HEK293 (cell line): ENCODE measurements at regions not wholly inside any gene's neighbourhood (a gene's known extent, or its start where the extent isn't known, plus 50 kb on each side); places are given as distances from the start of the nearest gene placed in this dataset.

ENCODE experiments used
- CTCF ChIA-PET: fragments of 350-600 bp; formaldehyde crosslinking; extraction: SDS; loops from one replicate; lab custom pipeline; 2021; ENCODE audit warnings: antibody characterized with exemption; lab: Yijun Ruan, JAX
- POLR2A ChIA-PET: fragments of 300-600 bp; formaldehyde crosslinking; extraction: SDS; loops from one replicate; lab custom pipeline; 2020; ENCODE audit warnings: antibody characterized with exemption, inconsistent platforms; lab: Yijun Ruan, JAX
- H3K27ac ChIP-seq: fragments of 200-500 bp; sonication (Bioruptor generic); 2 replicates; pipeline ENCODE4 v1.5.1; 2014; ENCODE audit warnings: low read depth, low read length, control low read depth, inconsistent platforms; ENCODE audit errors: extremely low read depth
- H3K36me3 ChIP-seq, 2 experiments: fragments of 200-500 bp in 1 of 2; sonication (Bioruptor generic) in 1 of 2; 1 replicate in 1 of 2; 2 replicates in 1 of 2; pipeline ENCODE4 v1.5.1; 2014 to 2017; ENCODE audit warnings: inconsistent platforms in 2 of 2, low read length in 2 of 2; ENCODE audit not compliant: control insufficient read depth in 2 of 2, insufficient read depth in 1 of 2
- H3K4me1 ChIP-seq: fragments of 200-500 bp; sonication (Bioruptor generic); 2 replicates; pipeline ENCODE4 v1.5.1; 2014; ENCODE audit warnings: mild to moderate bottlenecking, low read length, inconsistent platforms; ENCODE audit not compliant: control insufficient read depth, insufficient read depth
- H3K4me3 ChIP-seq: 2 replicates; pipeline ENCODE4 v1.5.1; 2011; ENCODE audit warnings: low read depth, mild to moderate bottlenecking, control low read depth, low read length, moderate library complexity
- H3K9me3 ChIP-seq: fragments of 200-500 bp; sonication (Bioruptor generic); 2 replicates; pipeline ENCODE4 v1.5.1; 2014; ENCODE audit warnings: low read depth, low read length, inconsistent platforms; ENCODE audit not compliant: control insufficient read depth, insufficient read depth
- ELK4 ChIP-seq: IDR thresholded peaks from 2 replicates; pipeline ENCODE4 v1.6.1; 2011; ENCODE audit warnings: mild to moderate bottlenecking, low read depth, low read length, borderline replicate concordance
- GLI4 ChIP-seq: fragments of 450-650 bp; formaldehyde crosslinking; IDR thresholded peaks from 2 replicates; pipeline ENCODE4 v1.5.1; 2016; ENCODE audit warnings: missing biosample characterization, missing genetic modification characterization
- MZF1 ChIP-seq: fragments of 450-650 bp; formaldehyde crosslinking; IDR thresholded peaks from 2 replicates; pipeline ENCODE4 v1.5.1; 2017; ENCODE audit warnings: missing biosample characterization, missing genetic modification characterization, borderline replicate concordance
- OVOL3 ChIP-seq: fragments of 450-650 bp; formaldehyde crosslinking; IDR thresholded peaks from 2 replicates; pipeline ENCODE4 v1.5.1; 2016; ENCODE audit warnings: missing biosample characterization, missing genetic modification characterization
- PRDM1 ChIP-seq: fragments of 450-650 bp; formaldehyde crosslinking; IDR thresholded peaks from 2 replicates; pipeline ENCODE4; 2016; ENCODE audit warnings: missing biosample characterization, missing genetic modification characterization
- SALL2 ChIP-seq: fragments of 450-650 bp; formaldehyde crosslinking; IDR thresholded peaks from 2 replicates; pipeline ENCODE4 v1.5.0; 2017; ENCODE audit warnings: missing biosample characterization, mild to moderate bottlenecking, missing genetic modification characterization, borderline replicate concordance
- SETDB1 ChIP-seq: IDR thresholded peaks from one replicate; pipeline ENCODE4 v1.6.1; 2017; ENCODE audit warnings: mild to moderate bottlenecking, low read length, moderate library complexity, mixed read lengths; ENCODE audit not compliant: insufficient read length
- ZBTB44 ChIP-seq: fragments of 450-650 bp; IDR thresholded peaks from 2 replicates; pipeline ENCODE4 v1.5.1; 2018; ENCODE audit warnings: missing biosample characterization, mild to moderate bottlenecking, missing genetic modification characterization
- ZFHX2 ChIP-seq: fragments of 450-650 bp; formaldehyde crosslinking; conservative IDR thresholded peaks from 2 replicates; pipeline ENCODE4 v1.5.1; 2016; ENCODE audit warnings: missing biosample characterization, missing genetic modification characterization
- ZIC2 ChIP-seq: fragments of 450-650 bp; formaldehyde crosslinking; IDR thresholded peaks from 2 replicates; pipeline ENCODE4 v1.5.1; 2016; ENCODE audit warnings: missing biosample characterization, missing genetic modification characterization
- ZNF112 ChIP-seq: fragments of 450-650 bp; formaldehyde crosslinking; IDR thresholded peaks from 2 replicates; pipeline ENCODE4 v1.5.0; 2017; ENCODE audit warnings: missing biosample characterization, missing genetic modification characterization
- ZNF114 ChIP-seq: fragments of 450-650 bp; formaldehyde crosslinking; IDR thresholded peaks from 2 replicates; pipeline ENCODE4 v1.5.0; 2017; ENCODE audit warnings: missing biosample characterization, missing genetic modification characterization
- ZNF132 ChIP-seq: fragments of 450-650 bp; formaldehyde crosslinking; IDR thresholded peaks from 2 replicates; pipeline ENCODE4 v1.5.1; 2017; ENCODE audit warnings: missing biosample characterization, missing genetic modification characterization, borderline replicate concordance
- ZNF16 ChIP-seq: fragments of 450-650 bp; formaldehyde crosslinking; IDR thresholded peaks from 2 replicates; pipeline ENCODE4 v1.5.1; 2016; ENCODE audit warnings: low read depth, missing biosample characterization, missing genetic modification characterization
- ZNF24 ChIP-seq: fragments of 450-650 bp; formaldehyde crosslinking; IDR thresholded peaks from 2 replicates; pipeline ENCODE4 v1.5.1; 2016; ENCODE audit warnings: missing biosample characterization, missing genetic modification characterization
- ZNF350 ChIP-seq: fragments of 450-650 bp; formaldehyde crosslinking; IDR thresholded peaks from 2 replicates; pipeline ENCODE4 v1.5.0; 2017; ENCODE audit warnings: missing biosample characterization, mild to moderate bottlenecking, missing genetic modification characterization
- ZNF416 ChIP-seq: fragments of 450-650 bp; formaldehyde crosslinking; IDR thresholded peaks from 2 replicates; pipeline ENCODE4 v1.5.1; 2016; ENCODE audit warnings: missing biosample characterization, missing genetic modification characterization
- ZNF473 ChIP-seq: fragments of 450-650 bp; formaldehyde crosslinking; IDR thresholded peaks from 2 replicates; pipeline ENCODE4 v1.5.1; 2017; ENCODE audit warnings: missing biosample characterization, missing genetic modification characterization
- ZNF549 ChIP-seq: fragments of 450-650 bp; IDR thresholded peaks from 2 replicates; pipeline ENCODE4 v1.5.1; 2018; ENCODE audit warnings: missing biosample characterization, missing genetic modification characterization, mild to moderate bottlenecking, inconsistent platforms, moderate library complexity
- ZNF558 ChIP-seq: fragments of 450-650 bp; formaldehyde crosslinking; IDR thresholded peaks from 2 replicates; pipeline ENCODE4 v1.5.1; 2016; ENCODE audit warnings: missing biosample characterization, missing genetic modification characterization
- ZNF76 ChIP-seq: fragments of 450-650 bp; formaldehyde crosslinking; IDR thresholded peaks from 2 replicates; pipeline ENCODE4; 2016; ENCODE audit warnings: low read depth, missing biosample characterization, missing genetic modification characterization, borderline replicate concordance
- ZNF785 ChIP-seq: fragments of 450-650 bp; formaldehyde crosslinking; IDR thresholded peaks from 2 replicates; pipeline ENCODE4 v1.5.1; 2016; ENCODE audit warnings: missing biosample characterization, missing genetic modification characterization
- ZNF837 ChIP-seq: fragments of 450-650 bp; formaldehyde crosslinking; IDR thresholded peaks from 2 replicates; pipeline ENCODE4 v1.5.1; 2016; ENCODE audit warnings: missing biosample characterization, missing genetic modification characterization
- ZNF843 ChIP-seq: fragments of 450-650 bp; formaldehyde crosslinking; IDR thresholded peaks from 2 replicates; pipeline ENCODE4 v1.5.1; 2016; ENCODE audit warnings: missing biosample characterization, missing genetic modification characterization
- ZSCAN16 ChIP-seq: fragments of 450-650 bp; formaldehyde crosslinking; IDR thresholded peaks from 2 replicates; pipeline ENCODE4 v1.5.1; 2016; ENCODE audit warnings: missing biosample characterization, missing genetic modification characterization
- TF ChIP-seq, protein P1 (sequence below): fragments of 450-650 bp; formaldehyde crosslinking; IDR thresholded peaks from 2 replicates; pipeline ENCODE4 v1.5.1; 2017; ENCODE audit warnings: missing biosample characterization, missing genetic modification characterization

DNA sequence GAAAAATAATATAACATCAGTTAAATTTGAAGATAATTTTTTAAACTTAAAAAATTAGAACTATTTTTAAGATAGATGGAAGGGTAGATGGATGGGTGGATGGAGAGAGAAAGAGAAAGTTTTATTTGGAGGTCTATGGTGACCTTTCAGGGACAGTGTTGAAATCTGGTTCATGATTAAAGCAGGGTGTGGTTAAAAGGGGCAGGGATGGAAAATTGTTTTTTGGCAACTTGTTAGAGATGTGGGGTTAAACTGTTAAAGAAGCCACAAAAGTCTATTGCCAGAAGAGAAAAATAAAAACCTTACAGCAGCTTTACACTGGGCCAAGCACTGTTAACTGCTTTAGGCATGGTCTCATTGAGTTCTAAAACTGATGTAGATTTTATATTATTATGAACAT, 134.9 kb upstream of the GORAB start (continued):
- TF ChIP-seq ZNF549 (tag by site-specific recombination): no peak
- no peak for TF ChIP-seq ZFHX2

- H3K27ac ChIP-seq: no peak overlapping the region
- H3K4me3 ChIP-seq: no peak overlapping the region
- H3K36me3 ChIP-seq: no peaks in the 10 kb centered on the region
- POLR2A ChIA-PET: no interaction called here
- TF ChIP-seq ZNF132 (tag by site-specific recombination) (no peak), ZNF350 (tag by site-specific recombination) (no peak), ZNF24 (no peak), ZNF114 (tag by site-specific recombination) (no peak), SETDB1 (no peak), MZF1 (no peak), ZBTB44 (tag by site-specific recombination) (no peak), ELK4 (no peak), ZNF785 (tag by site-specific recombination) (no peak), ZIC2 (tag by site-specific recombination) (no peak), ZNF837 (tag by site-specific recombination) (no peak), ZNF558 (tag by site-specific recombination) (no peak)
- no peaks in the 10 kb centered on the region for H3K9me3 ChIP-seq
- CTCF ChIA-PET: no interaction called here
- H3K4me1 ChIP-seq: no peaks in the 10 kb centered on the region
Measured at GRCh38 chr1:170402476-170403311, 129.3 kb upstream of the GORAB start.

DNA sequence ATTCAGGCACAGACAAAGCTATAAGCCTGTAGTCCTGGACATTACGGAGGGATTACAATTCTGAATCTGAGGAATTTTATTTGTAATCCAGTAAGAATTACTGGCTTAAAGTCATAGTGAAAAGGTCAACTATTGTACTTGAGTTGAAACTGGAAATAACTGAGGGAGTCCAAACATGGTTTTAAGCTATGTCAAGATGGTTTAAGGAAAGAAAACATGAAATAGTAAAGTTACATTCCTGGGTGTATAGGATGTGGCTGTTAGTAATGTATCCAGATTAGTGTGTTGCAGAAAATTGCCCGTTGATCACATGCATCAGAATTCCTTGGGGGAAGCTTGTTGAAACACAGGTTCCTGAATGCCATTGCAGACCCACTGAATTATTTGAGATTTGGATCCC, 124.8 kb upstream of the GORAB start:
- no peak overlapping the region for H3K27ac ChIP-seq
- no peaks in the 10 kb centered on the region for H3K36me3 ChIP-seq
- TF ChIP-seq PRDM1 (tag by site-specific recombination): no peak
- no peak for TF ChIP-seq ZNF112 (tag by site-specific recombination)
- no peak for TF ChIP-seq ZNF473 (tag by site-specific recombination)
- no peak for TF ChIP-seq ZNF843
- TF ChIP-seq GLI4: no peak
- TF ChIP-seq ZNF76 (tag by site-specific recombination): no peak
- TF ChIP-seq, protein P1, sequence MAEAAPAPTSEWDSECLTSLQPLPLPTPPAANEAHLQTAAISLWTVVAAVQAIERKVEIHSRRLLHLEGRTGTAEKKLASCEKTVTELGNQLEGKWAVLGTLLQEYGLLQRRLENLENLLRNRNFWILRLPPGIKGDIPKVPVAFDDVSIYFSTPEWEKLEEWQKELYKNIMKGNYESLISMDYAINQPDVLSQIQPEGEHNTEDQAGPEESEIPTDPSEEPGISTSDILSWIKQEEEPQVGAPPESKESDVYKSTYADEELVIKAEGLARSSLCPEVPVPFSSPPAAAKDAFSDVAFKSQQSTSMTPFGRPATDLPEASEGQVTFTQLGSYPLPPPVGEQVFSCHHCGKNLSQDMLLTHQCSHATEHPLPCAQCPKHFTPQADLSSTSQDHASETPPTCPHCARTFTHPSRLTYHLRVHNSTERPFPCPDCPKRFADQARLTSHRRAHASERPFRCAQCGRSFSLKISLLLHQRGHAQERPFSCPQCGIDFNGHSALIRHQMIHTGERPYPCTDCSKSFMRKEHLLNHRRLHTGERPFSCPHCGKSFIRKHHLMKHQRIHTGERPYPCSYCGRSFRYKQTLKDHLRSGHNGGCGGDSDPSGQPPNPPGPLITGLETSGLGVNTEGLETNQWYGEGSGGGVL (tag by site-specific recombination): no peak
- TF ChIP-seq ZNF16 (tag by site-specific recombination): no peak
- no peak for TF ChIP-seq ZNF416 (tag by site-specific recombination)
- TF ChIP-seq OVOL3 (tag by site-specific recombination): no peak
- no peak for TF ChIP-seq ZSCAN16
- TF ChIP-seq SALL2: no peak
- H3K9me3 ChIP-seq: no peaks in the 10 kb centered on the region
- H3K4me3 ChIP-seq: no peak overlapping the region
- ChIA-PET CTCF (no interaction called here), POLR2A (no interaction called here)
- no peaks in the 10 kb centered on the region for H3K4me1 ChIP-seq
